ENCODE measurements at regions not wholly inside any gene's neighbourhood (a gene's known extent, or its start where the extent isn't known, plus 50 kb on each side); places are given as distances from the start of the nearest gene placed in this dataset.
"Not testable (repeated sequence)": the region's sequence is repeated elsewhere in the genome, so short reads cannot be mapped to it uniquely, and the experiment has no call there.

DNA sequence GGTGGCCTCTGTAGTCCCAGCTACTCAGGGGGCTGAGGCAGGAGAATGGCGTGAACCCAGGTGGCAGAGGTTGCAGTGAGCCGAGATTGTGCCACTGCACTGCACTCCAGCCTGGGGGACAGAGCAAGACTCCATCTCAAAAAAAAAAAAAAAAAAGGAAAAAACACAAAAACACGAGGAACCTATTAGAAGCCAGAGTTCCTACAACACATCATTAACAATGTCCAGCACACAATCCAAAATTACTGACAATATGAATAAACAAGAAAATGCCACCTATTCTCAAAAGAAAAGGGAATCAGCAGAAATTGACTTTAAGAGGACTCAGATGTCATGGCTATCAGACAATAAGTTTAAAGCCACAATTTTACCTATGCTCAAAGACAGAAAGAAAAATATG is 57.3 kb upstream of the HS3ST3A1 start:
- DNase-seq = not testable (repeated sequence)

DNA sequence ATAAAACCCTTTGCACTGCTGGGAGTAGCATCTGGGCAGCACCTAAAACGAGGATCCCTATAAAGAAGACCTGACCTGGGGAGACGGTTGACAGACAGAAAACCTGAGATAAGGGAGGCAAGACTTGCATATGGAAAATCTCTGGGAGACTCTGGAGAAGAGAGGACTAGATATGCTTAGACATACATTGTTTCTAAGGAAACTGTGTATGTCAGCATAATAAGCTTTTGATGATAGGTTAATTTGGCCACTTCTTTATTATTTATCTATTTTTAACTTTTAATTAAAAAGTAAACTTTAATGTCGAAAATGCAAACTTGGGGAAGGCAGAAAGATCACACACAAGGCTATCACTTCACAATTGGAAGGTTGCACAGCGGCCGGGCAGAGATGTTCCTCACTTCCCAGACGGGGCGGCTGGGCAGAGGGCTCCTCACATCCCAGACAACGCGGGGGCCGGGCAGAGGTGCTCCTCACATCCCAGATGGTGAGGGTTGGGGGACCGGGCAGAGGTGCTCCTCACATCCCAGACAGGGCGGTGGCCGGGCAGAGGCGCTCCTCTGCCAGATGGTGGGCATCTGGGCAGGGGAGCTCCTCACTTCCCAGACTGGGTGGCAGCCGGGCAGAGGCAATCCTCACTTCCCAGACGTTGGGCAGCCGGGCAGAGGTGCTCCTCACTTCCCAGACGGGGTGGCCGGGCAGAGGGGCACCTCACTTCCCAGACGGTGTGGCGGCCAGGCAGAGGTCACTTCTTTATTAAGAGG is 64.3 kb upstream of the HS3ST3A1 start:
- DNase-seq = no peak

- DNase-seq = no peak
These were observed 69.6 kb upstream of the HS3ST3A1 start for GRCh38 chr17:13671341-13671740.

DNA sequence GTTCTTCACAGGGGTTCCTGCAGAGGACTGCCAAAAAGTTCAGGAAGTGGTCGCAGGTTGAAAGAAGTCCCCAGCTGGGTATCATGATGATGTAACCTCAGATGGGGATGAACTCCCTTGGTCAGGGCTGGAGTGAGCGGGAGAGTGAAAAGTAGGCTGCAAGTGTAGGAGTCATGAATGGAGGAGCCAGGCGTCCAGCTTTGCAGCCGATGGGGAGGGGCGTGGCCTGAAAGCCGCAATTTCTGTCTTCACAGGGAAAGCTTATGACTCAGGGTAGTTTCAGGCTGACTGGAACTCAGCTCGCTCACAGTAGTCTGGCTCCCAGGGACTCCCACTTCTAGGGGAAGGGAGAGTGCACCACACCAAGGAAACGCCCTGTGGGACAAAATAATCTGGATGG is 70.0 kb upstream of the HS3ST3A1 start:
- no peak for DNase-seq

DNA sequence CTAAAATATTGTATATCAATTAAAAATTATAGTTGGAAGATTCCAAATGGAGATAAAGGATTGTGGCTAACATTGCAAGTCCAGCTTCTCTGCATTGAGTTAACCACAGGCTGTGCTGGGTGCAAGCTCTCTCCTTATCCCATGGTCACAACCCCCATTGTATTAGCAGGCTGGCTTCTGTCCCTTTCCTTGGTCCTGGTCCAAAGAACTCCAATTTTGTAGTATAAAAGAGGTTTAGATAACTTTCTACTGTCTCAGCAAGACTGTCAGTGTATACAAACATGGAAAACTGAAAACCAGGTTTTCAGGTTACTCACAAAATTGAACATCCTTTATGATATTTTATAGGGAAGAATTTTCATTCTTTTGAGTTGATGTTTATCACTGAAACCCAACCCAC is 76.6 kb upstream of the HS3ST3A1 start:
- DNase-seq = no peak

GRCh38 chr17:13678841-13679240 is 77.1 kb upstream of the HS3ST3A1 start:
- DNase-seq = no peak

DNA sequence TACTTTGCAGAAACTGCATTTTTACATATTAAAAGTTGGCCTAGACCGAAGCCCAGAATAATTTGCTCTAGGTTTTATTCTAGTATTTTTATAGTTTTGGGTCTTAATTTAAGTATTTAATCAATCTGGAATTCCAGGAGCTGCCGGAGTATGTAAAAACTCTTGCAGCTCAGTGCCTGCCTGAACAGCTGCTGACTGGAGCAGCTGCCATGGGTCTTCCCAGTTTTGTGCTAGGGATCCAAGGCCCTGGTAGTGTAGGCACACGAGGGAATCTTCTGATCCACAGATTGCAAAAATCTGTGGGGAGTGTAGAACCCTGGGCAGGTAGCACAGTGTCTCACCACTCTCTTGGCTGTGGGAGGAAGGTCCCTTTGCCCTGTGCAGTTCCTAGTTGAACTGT is 87.0 kb upstream of the HS3ST3A1 start:
- no peak for DNase-seq

- DNase-seq = no peak
These were observed 89.1 kb upstream of the HS3ST3A1 start for GRCh38 chr17:13690806-13691205.

DNA sequence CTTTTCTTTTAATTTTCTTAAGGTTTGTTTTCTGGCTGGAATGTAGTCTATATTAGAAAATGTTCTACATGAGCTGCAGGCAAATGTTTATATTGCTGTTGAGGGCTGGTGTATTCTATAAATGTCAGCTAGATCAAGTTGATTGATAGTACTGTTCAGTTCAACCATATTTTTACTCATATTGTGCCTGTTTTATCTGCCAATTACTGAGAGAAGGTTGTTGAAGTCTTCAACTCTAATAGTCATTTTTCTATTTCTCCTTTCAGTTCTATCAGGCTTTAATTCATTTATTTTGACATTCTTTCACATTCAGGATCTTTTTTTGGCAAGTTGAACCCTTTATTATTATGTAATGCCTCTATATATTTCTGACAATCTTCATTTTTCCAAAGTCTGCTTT is 93.2 kb upstream of the HS3ST3A1 start:
- DNase-seq = no peak

- no peak for DNase-seq
These were observed 97.1 kb upstream of the HS3ST3A1 start for GRCh38 chr17:13698832-13699231.

GRCh38 chr17:13699261-13699660 is 97.5 kb upstream of the HS3ST3A1 start:
- no peak for DNase-seq

GRCh38 chr17:13702266-13702665 is 100.5 kb upstream of the HS3ST3A1 start:
- DNase-seq = no peak

DNA sequence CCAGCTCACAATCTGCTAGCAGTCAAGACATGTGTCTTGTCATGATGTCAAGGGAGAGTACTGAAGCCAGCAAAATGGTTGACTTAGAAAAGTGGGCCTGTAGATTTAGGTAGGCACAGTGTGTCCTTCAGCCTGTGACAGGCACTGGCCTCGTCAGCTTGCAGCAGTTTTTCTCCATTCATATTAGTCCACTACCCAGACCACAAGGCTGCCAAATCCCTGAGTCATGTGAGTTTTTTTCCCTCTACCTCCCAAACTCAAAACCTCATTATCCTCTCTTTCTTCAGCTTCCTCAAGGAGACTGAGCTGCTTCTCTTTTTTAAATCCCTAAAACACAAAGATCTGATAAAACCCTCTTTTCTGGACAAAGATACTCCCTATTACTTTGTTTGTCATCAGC is 102.6 kb upstream of the HS3ST3A1 start:
- no peak for DNase-seq

- DNase-seq = no peak
These were observed 103.5 kb upstream of the HS3ST3A1 start for GRCh38 chr17:13705221-13705620.

- no peak for DNase-seq
These were observed 120.0 kb upstream of the HS3ST3A1 start for GRCh38 chr17:13721705-13722104.

GRCh38 chr17:13725288-13725990 is 123.7 kb upstream of the HS3ST3A1 start:
- no peak for DNase-seq

- DNase-seq = no peak
These were observed 125.9 kb upstream of the HS3ST3A1 start for GRCh38 chr17:13727441-13728171.

DNA sequence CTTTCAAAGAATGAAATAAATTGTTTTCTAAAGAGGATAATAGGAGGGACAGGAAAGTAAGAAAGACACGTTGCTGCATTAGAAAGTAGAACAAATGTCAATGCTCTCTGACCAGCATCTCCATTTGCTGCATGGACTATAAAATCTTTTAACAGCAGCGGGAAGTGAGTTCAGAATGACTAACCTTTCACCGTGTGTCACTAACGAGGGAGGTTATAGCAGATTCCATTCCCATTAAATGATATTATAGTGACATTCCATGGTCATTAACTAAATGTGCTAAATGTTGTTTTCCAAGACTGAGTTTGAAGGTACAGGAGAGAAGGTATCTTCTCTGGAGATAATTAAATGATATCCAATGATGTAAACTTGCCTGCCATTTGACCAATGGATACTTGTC is 127.1 kb upstream of the HS3ST3A1 start:
- DNase-seq = no peak

DNA sequence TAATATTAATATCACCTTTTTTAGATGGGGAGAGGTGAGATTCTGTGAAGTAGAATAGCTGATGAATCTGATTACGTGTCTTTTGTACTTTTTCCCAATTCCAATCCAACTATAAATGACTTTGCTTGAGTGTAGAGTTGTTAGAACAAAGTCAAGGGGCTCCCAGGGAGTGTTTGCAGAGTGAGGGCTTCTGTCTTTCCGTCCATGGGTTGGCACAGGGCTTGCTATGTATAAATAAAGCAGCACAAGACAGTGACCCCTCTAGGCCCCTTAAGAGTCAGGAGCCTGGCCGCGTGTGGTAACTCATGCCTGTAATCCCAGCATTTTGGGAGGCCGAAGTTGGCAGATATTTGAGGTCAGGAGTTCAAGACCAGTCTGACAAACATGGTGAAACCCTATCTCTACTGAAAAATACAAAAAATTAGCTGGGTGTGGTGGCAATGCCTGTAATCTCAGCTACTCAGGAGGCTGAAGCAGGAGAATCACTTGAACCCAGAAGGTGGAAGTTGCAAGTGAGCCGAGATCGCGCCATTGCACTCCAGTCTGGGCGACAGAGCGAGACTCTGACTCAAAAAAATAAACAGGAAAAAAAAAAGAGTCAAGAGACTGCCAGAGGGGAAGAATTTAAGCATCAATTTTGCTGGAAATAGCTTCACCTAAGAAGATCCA is 127.9 kb upstream of the HS3ST3A1 start:
- DNase-seq = no peak

DNA sequence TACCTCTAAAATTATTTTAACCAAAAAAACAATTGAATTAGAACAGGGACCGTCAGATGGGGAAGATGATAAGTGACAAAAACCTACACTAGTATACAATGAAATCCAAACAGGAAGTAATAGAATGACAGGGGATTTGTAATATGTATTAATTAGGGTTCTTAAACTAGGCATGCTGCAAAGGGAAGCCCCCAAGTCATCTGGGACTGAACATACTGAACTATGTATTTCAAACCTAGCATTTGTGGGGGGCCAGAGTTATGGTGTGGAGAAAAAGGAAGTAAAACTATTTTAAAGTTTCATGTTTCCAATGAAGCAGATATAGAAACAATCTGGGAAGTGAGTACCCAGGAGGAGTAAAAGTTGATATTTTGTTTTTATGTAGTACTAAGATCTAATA is 133.2 kb upstream of the HS3ST3A1 start:
- no peak for DNase-seq

- DNase-seq = peak; percentile 95
These were observed 133.7 kb upstream of the HS3ST3A1 start for GRCh38 chr17:13735444-13735843.

DNA sequence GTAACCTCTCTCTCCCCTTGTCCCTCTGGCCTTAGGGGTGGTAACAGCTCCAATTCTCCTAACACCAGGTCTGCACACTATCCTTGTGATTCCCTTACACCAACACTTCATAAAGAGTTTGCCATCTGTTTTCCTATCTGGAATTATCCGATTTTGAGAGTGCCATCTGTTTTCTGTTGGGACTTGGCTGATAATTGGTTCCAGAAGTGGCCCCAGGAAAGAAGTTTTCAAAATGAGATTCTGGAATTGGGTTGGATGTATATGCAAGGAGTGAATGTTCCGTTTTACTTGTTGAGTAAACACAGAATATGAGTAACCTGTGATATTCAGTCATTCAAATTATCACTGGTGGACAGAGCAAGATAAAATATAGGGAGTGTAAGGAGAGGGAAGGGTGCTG is 134.1 kb upstream of the HS3ST3A1 start:
- no peak for DNase-seq

GRCh38 chr17:13736916-13737315 is 135.2 kb upstream of the HS3ST3A1 start:
- no peak for DNase-seq
